Breast epithelium (tissue), 4 donors: ENCODE measurements at regions not wholly inside any gene's neighbourhood (a gene's known extent, or its start where the extent isn't known, plus 50 kb on each side); places are given as distances from the start of the nearest gene placed in this dataset.
"Not testable (repeated sequence)": the region's sequence is repeated elsewhere in the genome, so short reads cannot be mapped to it uniquely, and the experiment has no call there.

Experiments
- DNase-seq, 2 donors: peaks; one replicate each; pipeline ENCODE4 v3.0.0-alpha.2; 2019; ENCODE audit warnings: low spot score in 2 of 2
- H3K27ac ChIP-seq, 2 donors: fragments of 200-600 bp; sonication (generic) in 1 of 2; one replicate each; pipeline ENCODE4 v1.5.1; 2016 to 2019; ENCODE audit warnings: mild to moderate bottlenecking in 1 of 2
- H3K27me3 ChIP-seq, 2 donors: fragments of 200-600 bp; sonication (generic) in 1 of 2; one replicate each; pipeline versions ENCODE4 v1.5.1 to v1.6.0; 2017 to 2019; ENCODE audit warnings: control low read depth in 1 of 2, mild to moderate bottlenecking in 1 of 2
- H3K36me3 ChIP-seq: fragments of 200-600 bp; one replicate; pipeline ENCODE4 v1.5.1; 2019
- H3K4me1 ChIP-seq, 2 donors: fragments of 200-600 bp; sonication (generic); one replicate each; pipeline ENCODE4 v1.5.1; 2016 to 2019; ENCODE audit warnings: control low read depth in 1 of 2
- H3K4me3 ChIP-seq, 3 donors: fragments of 200-600 bp; sonication (generic); 1 replicate in 2 of 3; 2 replicates in 1 of 3; pipeline ENCODE4 v1.5.1; 2016 to 2019; ENCODE audit warnings: mild to moderate bottlenecking in 3 of 3, moderate library complexity in 2 of 3
- H3K9me3 ChIP-seq, 2 donors: fragments of 200-600 bp; sonication (generic) in 1 of 2; one replicate each; pipeline ENCODE4 v1.5.1; 2016 to 2019; ENCODE audit warnings: control low read depth in 1 of 2
- POLR2A ChIP-seq: fragments of 450-650 bp; IDR thresholded peaks from one replicate; pipeline ENCODE4 v1.6.1; 2016; ENCODE audit warnings: antibody characterized with exemption, mild to moderate bottlenecking, moderate library complexity
- POLR2AphosphoS5 ChIP-seq, 3 donors: sonication (generic); formaldehyde crosslinking; IDR thresholded peaks; one replicate each; pipeline ENCODE4 v1.6.1; 2017; ENCODE audit warnings: antibody characterized with exemption in 3 of 3
- intact Hi-C: fragments of 100-400 bp; cut with DNase I; formaldehyde crosslinking; loops from one replicate; pipeline ENCODE4 v1.15.1; 2023; ENCODE audit warnings: low total_unique reads
- TF ChIP-seq, protein P1 (sequence below), 3 donors: fragments of 450-650 bp; IDR thresholded peaks; one replicate each; pipeline ENCODE4 v1.5.1; 2016 to 2017; ENCODE audit warnings: antibody characterized with exemption in 3 of 3, mild to moderate bottlenecking in 3 of 3, moderate library complexity in 3 of 3

DNA sequence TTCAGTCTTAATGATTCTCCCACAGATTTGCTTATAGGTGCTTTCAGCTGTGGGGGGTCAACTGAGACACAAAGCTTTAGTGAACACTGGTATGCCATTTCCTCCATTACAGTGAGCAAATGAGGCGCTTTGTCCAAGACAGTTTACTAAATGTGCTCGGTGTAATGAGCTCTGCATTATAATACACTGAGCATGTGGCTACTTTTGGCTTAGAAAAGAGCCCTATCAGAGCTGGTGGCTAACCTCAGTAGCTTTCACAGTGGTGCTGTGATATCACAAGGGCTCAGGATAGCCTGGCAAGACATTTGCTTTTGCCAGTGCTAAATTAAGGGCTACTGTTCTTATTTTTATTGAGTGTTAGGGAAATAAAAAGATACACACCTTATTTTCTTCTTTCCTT, 749.7 kb upstream of the ARPP21 start:
- DNase-seq = no peak
- no peaks in the 10 kb centered on the region for H3K4me1 ChIP-seq
- H3K9me3 ChIP-seq = no peaks in the 10 kb centered on the region
- TF ChIP-seq POLR2AphosphoS5 (IDR thresholded peaks at IDR 0.05) = no peak
- TF ChIP-seq, protein P1, sequence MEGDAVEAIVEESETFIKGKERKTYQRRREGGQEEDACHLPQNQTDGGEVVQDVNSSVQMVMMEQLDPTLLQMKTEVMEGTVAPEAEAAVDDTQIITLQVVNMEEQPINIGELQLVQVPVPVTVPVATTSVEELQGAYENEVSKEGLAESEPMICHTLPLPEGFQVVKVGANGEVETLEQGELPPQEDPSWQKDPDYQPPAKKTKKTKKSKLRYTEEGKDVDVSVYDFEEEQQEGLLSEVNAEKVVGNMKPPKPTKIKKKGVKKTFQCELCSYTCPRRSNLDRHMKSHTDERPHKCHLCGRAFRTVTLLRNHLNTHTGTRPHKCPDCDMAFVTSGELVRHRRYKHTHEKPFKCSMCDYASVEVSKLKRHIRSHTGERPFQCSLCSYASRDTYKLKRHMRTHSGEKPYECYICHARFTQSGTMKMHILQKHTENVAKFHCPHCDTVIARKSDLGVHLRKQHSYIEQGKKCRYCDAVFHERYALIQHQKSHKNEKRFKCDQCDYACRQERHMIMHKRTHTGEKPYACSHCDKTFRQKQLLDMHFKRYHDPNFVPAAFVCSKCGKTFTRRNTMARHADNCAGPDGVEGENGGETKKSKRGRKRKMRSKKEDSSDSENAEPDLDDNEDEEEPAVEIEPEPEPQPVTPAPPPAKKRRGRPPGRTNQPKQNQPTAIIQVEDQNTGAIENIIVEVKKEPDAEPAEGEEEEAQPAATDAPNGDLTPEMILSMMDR (IDR thresholded peaks at IDR 0.05) = no peak
- TF ChIP-seq POLR2A = no peak
- H3K4me3 ChIP-seq = no peak overlapping the region
- H3K27ac ChIP-seq = no peak overlapping the region
- intact Hi-C loops = no loop called here
- no peaks in the 10 kb centered on the region for H3K36me3 ChIP-seq
- H3K27me3 ChIP-seq = no peaks in the 10 kb centered on the region

DNA sequence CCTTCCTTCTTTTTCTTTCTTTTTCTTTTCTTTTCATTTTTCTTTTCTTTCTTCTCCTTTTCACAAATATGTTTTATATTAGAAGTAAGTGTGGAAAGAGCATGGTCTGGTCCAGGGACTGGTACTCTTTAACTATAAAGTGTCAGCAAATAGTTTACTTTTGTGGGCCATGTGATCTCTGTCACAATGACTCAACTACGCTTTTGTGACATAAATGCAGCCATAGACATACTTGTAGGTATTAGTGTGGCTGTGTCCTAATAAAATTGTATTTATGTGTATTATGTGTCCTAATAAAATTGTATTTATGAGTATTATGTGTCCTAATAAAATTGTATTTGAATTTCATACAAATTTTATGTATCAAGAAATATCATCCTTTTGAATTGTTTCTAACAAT, 749.1 kb upstream of the ARPP21 start:
- TF ChIP-seq POLR2A (no peak), POLR2AphosphoS5 (IDR thresholded peaks at IDR 0.05) (no peak)
- TF ChIP-seq, protein P1 (IDR thresholded peaks at IDR 0.05) = no peak
- no peaks in the 10 kb centered on the region for H3K27me3 ChIP-seq
- no peak overlapping the region for H3K27ac ChIP-seq
- no peaks in the 10 kb centered on the region for H3K4me1 ChIP-seq
- H3K9me3 ChIP-seq = no peaks in the 10 kb centered on the region
- no peaks in the 10 kb centered on the region for H3K36me3 ChIP-seq
- intact Hi-C loops = no loop called here
- DNase-seq = no peak
- H3K4me3 ChIP-seq = no peak overlapping the region

- DNase-seq = no peak
- TF ChIP-seq POLR2A = no peak
- no peak for TF ChIP-seq POLR2AphosphoS5 (IDR thresholded peaks at IDR 0.05)
- TF ChIP-seq, protein P1 (IDR thresholded peaks at IDR 0.05) = no peak
- intact Hi-C loops = no loop called here
- Histone ChIP-seq H3K27me3 (no peaks in the 10 kb centered on the region), H3K36me3 (no peaks in the 10 kb centered on the region), H3K27ac (no peak overlapping the region), H3K4me1 (no peaks in the 10 kb centered on the region), H3K9me3 (no peaks in the 10 kb centered on the region), H3K4me3 (no peak overlapping the region)
Observed at GRCh38 chr3:34891941-34892340, 747.4 kb upstream of the ARPP21 start.

DNA sequence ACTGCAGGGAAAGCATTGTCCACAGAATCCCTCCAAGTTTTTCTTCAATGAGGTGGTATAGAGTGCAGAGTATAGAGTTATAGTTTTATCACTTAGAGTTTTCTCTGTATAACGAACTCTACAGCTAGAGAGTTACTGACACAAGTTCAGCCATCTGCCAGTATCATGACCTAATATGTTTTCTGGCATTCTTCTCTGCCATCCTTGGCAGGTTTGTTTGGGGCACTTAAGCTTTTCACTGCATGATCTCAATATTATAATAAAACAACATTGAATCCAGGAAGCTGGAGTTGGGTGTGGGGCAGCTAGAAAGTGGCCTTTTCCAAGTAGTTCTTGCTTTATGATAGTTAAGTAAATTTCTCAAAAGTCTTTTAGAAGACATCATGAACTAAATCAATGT, 743.5 kb upstream of the ARPP21 start:
- DNase-seq = no peak
- intact Hi-C loops = no loop called here

DNA sequence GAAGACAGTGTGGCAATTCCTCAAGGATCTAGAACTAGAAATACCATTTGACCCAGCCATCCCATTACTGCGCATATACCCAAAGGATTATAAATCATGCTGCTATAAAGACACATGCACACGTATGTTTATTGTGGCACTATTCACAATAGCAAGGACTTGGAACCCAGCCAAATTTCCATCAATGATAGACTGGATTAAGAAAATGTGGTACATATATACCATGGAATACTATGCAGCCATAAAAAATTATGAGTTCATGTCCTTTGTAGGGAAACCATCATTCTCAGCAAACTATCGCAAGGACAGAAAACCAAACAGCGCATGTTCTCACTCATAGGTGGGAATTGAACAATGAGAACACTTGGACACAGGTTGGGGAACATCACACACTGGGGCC, 729.6 kb upstream of the ARPP21 start:
- H3K27me3 ChIP-seq, H3K4me1 ChIP-seq, H3K4me3 ChIP-seq, H3K27ac ChIP-seq, H3K36me3 ChIP-seq, DNase-seq, intact Hi-C loops, H3K9me3 ChIP-seq: not testable (repeated sequence)

More for the DNA sequence above, 743.5 kb upstream of the ARPP21 start:
- Histone ChIP-seq H3K4me1 (no peaks in the 10 kb centered on the region), H3K27me3 (no peaks in the 10 kb centered on the region), H3K36me3 (no peaks in the 10 kb centered on the region), H3K4me3 (no peak overlapping the region), H3K27ac (no peak overlapping the region), H3K9me3 (no peaks in the 10 kb centered on the region)
- TF ChIP-seq, protein P1 (IDR thresholded peaks at IDR 0.05) = no peak
- TF ChIP-seq POLR2AphosphoS5 (IDR thresholded peaks at IDR 0.05) (no peak), POLR2A (no peak)

DNA sequence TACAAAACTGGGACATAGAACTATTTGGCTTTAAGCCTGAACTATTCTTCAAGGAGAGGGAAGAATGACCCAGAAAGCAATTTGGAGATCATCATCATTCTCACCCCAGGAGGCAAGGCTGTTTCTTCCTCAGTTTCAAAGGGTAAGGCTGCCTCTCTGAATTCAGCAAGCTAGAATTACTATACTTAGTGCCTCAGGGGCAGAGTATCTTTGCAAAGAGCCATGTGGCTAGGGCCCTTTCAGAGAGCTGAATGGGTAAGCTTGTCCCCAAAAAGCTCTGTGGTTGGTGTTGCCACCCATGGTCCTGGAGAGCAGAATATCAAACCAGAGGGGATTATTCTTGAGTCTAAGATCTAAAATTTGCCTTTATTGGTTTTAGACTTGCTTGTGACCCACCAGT, 720.3 kb upstream of the ARPP21 start:
- intact Hi-C loops = no loop called here
- H3K36me3 ChIP-seq = no peaks in the 10 kb centered on the region
- H3K4me1 ChIP-seq = no peaks in the 10 kb centered on the region
- H3K9me3 ChIP-seq = no peaks in the 10 kb centered on the region
- H3K4me3 ChIP-seq = no peak overlapping the region
- H3K27me3 ChIP-seq = no peaks in the 10 kb centered on the region
- no peak overlapping the region for H3K27ac ChIP-seq
- TF ChIP-seq, protein P1 (IDR thresholded peaks at IDR 0.05) = no peak
- no peak for TF ChIP-seq POLR2AphosphoS5 (IDR thresholded peaks at IDR 0.05)
- no peak for TF ChIP-seq POLR2A
- DNase-seq = no peak
